CD14-positive monocyte (primary cell): ENCODE measurements at regions not wholly inside any gene's neighbourhood (a gene's known extent, or its start where the extent isn't known, plus 50 kb on each side); places are given as distances from the start of the nearest gene placed in this dataset.

ENCODE experiments used
- DNase-seq, 3 donors: peaks; one replicate each; pipeline ENCODE4 v3.0.0-alpha.2; 2011 to 2022
- H2AFZ ChIP-seq: 2 replicates; pipeline ENCODE4 v1.6.0; 2012; ENCODE audit warnings: mild to moderate bottlenecking, low read depth, low read length, inconsistent platforms; ENCODE audit not compliant: insufficient read depth, poor library complexity, severe bottlenecking
- H3K27ac ChIP-seq, 2 donors: 1 replicate in 1 of 2; 2 replicates in 1 of 2; pipeline ENCODE4 v1.5.1; 2012 to 2013; ENCODE audit warnings: low read length in 2 of 2, control low read depth in 1 of 2, inconsistent platforms in 1 of 2, low read depth in 1 of 2, mild to moderate bottlenecking in 1 of 2
- H3K27me3 ChIP-seq, 2 donors: one replicate each; pipeline versions ENCODE4 v1.6.0 to v1.6.1; 2011 to 2013; ENCODE audit warnings: low read length in 2 of 2; ENCODE audit not compliant: control insufficient read depth in 2 of 2, insufficient read depth in 2 of 2
- H3K36me3 ChIP-seq, 2 donors: replicated peaks in 1 of 2; 1 replicate in 1 of 2; 2 replicates in 1 of 2; pipeline versions ENCODE4 v1.5.1 to v1.6.1; 2012 to 2013; ENCODE audit warnings: low read length in 2 of 2, control low read depth in 1 of 2, inconsistent platforms in 1 of 2, mild to moderate bottlenecking in 1 of 2; ENCODE audit not compliant: insufficient read depth in 2 of 2, control insufficient read depth in 1 of 2
- H3K4me1 ChIP-seq, 2 donors: 1 replicate in 1 of 2; 2 replicates in 1 of 2; pipeline versions ENCODE4 v1.5.1 to v1.6.1; 2012 to 2013; ENCODE audit warnings: low read length in 2 of 2, control low read depth in 1 of 2, inconsistent platforms in 1 of 2, mild to moderate bottlenecking in 1 of 2, moderate library complexity in 1 of 2; ENCODE audit not compliant: insufficient read depth in 2 of 2, control insufficient read depth in 1 of 2
- H3K4me2 ChIP-seq: replicated peaks from 2 replicates; pipeline ENCODE3; 2012; ENCODE audit warnings: low read length, moderate library complexity, mild to moderate bottlenecking; ENCODE audit not compliant: poor library complexity, severe bottlenecking; ENCODE audit errors: extremely low read depth
- H3K4me3 ChIP-seq, 3 experiments: fragments of 200-600 bp in 1 of 3; sonication (generic) in 1 of 3; replicated peaks in 1 of 3; 1 replicate in 2 of 3; 2 replicates in 1 of 3; pipeline ENCODE4 v1.5.1; 2011 to 2013; ENCODE audit warnings: low read length in 3 of 3, mild to moderate bottlenecking in 3 of 3, control low read depth in 2 of 3, low read depth in 2 of 3, inconsistent platforms in 1 of 3, moderate library complexity in 1 of 3
- H3K79me2 ChIP-seq: 2 replicates; pipeline ENCODE4 v1.6.0; 2012; ENCODE audit warnings: mild to moderate bottlenecking, control low read depth, inconsistent platforms, low read length, moderate library complexity; ENCODE audit not compliant: insufficient read depth
- H3K9ac ChIP-seq: 2 replicates; pipeline ENCODE4 v1.6.0; 2017; ENCODE audit warnings: low read length, mild to moderate bottlenecking; ENCODE audit not compliant: insufficient read depth, poor library complexity, severe bottlenecking
- H3K9me3 ChIP-seq, 2 donors: replicated peaks in 1 of 2; 1 replicate in 1 of 2; 2 replicates in 1 of 2; pipeline versions ENCODE4 v1.5.1 to v1.6.1; 2012 to 2013; ENCODE audit warnings: low read length in 2 of 2, control low read depth in 1 of 2; ENCODE audit not compliant: control insufficient read depth in 1 of 2, insufficient read depth in 1 of 2
- H4K20me1 ChIP-seq: 2 replicates; pipeline ENCODE4 v1.6.0; 2012; ENCODE audit warnings: mild to moderate bottlenecking, low read length, control low read depth, moderate library complexity; ENCODE audit not compliant: insufficient read depth
- H3K27ac Mint-ChIP-seq, 7 donors: one replicate each; pipeline ENCODE4 v1.8.0; 2020; ENCODE audit warnings: mild to moderate bottlenecking in 7 of 7, mixed read lengths in 7 of 7, moderate library complexity in 6 of 7, inconsistent platforms in 2 of 7
- H3K27me3 Mint-ChIP-seq, 3 donors: one replicate each; pipeline ENCODE4 v1.8.0; 2021 to 2022; ENCODE audit warnings: low read depth in 3 of 3, mild to moderate bottlenecking in 3 of 3, mixed read lengths in 3 of 3, moderate library complexity in 3 of 3, inconsistent platforms in 1 of 3
- H3K36me3 Mint-ChIP-seq, 2 donors: one replicate each; pipeline ENCODE4 v1.8.0; 2020; ENCODE audit warnings: mixed read lengths in 2 of 2, inconsistent platforms in 1 of 2, mild to moderate bottlenecking in 1 of 2
- H3K4me1 Mint-ChIP-seq: one replicate; pipeline ENCODE4 v1.8.0; 2020; ENCODE audit warnings: mild to moderate bottlenecking, mixed read lengths
- H3K4me3 Mint-ChIP-seq, 2 donors: one replicate each; pipeline ENCODE4 v1.8.0; 2020; ENCODE audit warnings: mild to moderate bottlenecking in 2 of 2, mixed read lengths in 2 of 2, moderate library complexity in 1 of 2
- H3K9me3 Mint-ChIP-seq, 7 donors: one replicate each; pipeline ENCODE4 v1.8.0; 2020 to 2022; ENCODE audit warnings: mixed read lengths in 7 of 7, mild to moderate bottlenecking in 6 of 7, moderate library complexity in 6 of 7, inconsistent platforms in 2 of 7
- WGBS: methylation state at CpG from one replicate; pipeline ENCODE4 v1.1.5; 2013; ENCODE audit warnings: missing lambda C conversion rate; ENCODE audit not compliant: insufficient coverage; 5-methylcytosine and 5-hydroxymethylcytosine counted together
- intact Hi-C, 2 donors: fragments of 100-400 bp; cut with micrococcal nuclease; formaldehyde crosslinking; loops; one replicate each; pipeline versions ENCODE4 v1.15.0 to v1.15.1; 2023
- TF ChIP-seq, protein P1 (sequence below): fragments of 200-600 bp; IDR thresholded peaks from one replicate; pipeline ENCODE4 v1.8.0; 2022; ENCODE audit warnings: antibody characterized with exemption, mild to moderate bottlenecking

DNA sequence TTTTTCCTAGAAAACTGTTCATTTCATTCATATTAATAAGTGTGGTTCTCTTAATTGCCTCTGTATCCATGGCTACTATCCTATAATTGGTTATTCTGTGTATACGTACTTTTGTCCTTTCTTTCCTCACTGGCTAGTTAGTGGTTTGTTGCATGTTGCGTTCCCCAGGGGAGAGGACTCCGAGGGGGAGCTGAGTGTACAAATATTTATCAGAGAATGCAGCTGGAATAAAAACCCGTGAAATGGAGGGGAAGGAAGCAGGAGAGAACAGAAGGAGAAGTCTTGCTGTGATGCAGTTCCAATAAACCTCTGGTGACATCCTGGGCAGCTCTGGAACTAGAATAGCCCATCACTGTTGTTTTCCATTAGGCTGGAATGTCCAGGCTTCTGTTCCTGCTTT, 117.1 kb upstream of the RGS6 start:
- no peak overlapping the region for H2AFZ ChIP-seq
- H3K36me3 Mint-ChIP-seq, result no peaks in the 10 kb centered on the region
- no peaks in the 10 kb centered on the region for H3K79me2 ChIP-seq
- WGBS, result 26% methylated on average over 3 of the region's 4 CpGs
- intact Hi-C loops, result no loop called here
- H3K27me3 ChIP-seq, result no peaks in the 10 kb centered on the region
- no peak overlapping the region for H3K27ac Mint-ChIP-seq
- no peak overlapping the region for H3K4me3 ChIP-seq
- no peak overlapping the region for H3K27ac ChIP-seq
- no peak overlapping the region for H3K4me2 ChIP-seq
- peaks cover under 1 to 8% (median 5%) of the 10 kb centered on the region in 7 donors for H3K9me3 Mint-ChIP-seq
- no peaks in the 10 kb centered on the region for H3K4me1 Mint-ChIP-seq
- no peaks in the 10 kb centered on the region for H3K36me3 ChIP-seq
- no peak overlapping the region for H3K9ac ChIP-seq
- H3K4me3 Mint-ChIP-seq, result peak overlapping the region in 1 of 2 donors; percentile 16
- no peak for DNase-seq
- H3K4me1 ChIP-seq, result no peaks in the 10 kb centered on the region
- TF ChIP-seq, protein P1, sequence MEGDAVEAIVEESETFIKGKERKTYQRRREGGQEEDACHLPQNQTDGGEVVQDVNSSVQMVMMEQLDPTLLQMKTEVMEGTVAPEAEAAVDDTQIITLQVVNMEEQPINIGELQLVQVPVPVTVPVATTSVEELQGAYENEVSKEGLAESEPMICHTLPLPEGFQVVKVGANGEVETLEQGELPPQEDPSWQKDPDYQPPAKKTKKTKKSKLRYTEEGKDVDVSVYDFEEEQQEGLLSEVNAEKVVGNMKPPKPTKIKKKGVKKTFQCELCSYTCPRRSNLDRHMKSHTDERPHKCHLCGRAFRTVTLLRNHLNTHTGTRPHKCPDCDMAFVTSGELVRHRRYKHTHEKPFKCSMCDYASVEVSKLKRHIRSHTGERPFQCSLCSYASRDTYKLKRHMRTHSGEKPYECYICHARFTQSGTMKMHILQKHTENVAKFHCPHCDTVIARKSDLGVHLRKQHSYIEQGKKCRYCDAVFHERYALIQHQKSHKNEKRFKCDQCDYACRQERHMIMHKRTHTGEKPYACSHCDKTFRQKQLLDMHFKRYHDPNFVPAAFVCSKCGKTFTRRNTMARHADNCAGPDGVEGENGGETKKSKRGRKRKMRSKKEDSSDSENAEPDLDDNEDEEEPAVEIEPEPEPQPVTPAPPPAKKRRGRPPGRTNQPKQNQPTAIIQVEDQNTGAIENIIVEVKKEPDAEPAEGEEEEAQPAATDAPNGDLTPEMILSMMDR, result no peak
- H3K9me3 ChIP-seq, result no peaks in the 10 kb centered on the region
- H4K20me1 ChIP-seq, result no peaks in the 10 kb centered on the region
- H3K27me3 Mint-ChIP-seq, result peaks cover 3 to 8% (median 3%) of the 10 kb centered on the region in 3 donors

DNA sequence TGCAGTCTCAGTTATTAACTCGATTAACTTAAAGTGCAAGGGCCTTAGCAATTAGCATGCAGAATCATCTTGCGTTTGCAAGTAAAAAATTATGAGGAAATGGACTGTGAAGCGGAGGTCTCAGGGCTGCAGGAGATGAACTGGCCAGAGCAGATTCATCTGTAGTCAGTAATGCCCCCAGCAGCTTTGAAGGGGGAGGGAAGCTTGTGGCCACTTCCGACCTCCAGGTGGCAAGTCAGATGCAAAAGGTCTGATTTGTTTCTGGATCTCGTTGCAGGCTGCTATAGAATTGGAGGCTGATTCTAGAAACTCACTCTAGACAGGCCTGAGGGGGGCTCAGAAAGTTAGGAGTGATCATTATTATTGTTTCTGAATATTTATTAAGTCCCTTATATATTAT, 107.4 kb upstream of the RGS6 start:
- H3K36me3 Mint-ChIP-seq, result no peaks in the 10 kb centered on the region
- TF ChIP-seq, protein P1, result no peak

More for the DNA sequence above, 107.4 kb upstream of the RGS6 start:
- WGBS, result 97% methylated on average over 3 of the region's 5 CpGs
- H3K27ac Mint-ChIP-seq, result no peak overlapping the region
- no peaks in the 10 kb centered on the region for H4K20me1 ChIP-seq
- H3K9me3 Mint-ChIP-seq, result peaks cover 0 to 17% (median 2%) of the 10 kb centered on the region in 7 donors
- H3K4me1 Mint-ChIP-seq, result no peaks in the 10 kb centered on the region
- H3K4me2 ChIP-seq, result no peak overlapping the region
- H3K27ac ChIP-seq, result no peak overlapping the region
- no peak overlapping the region for H2AFZ ChIP-seq
- H3K4me3 Mint-ChIP-seq, result no peak overlapping the region
- intact Hi-C loops, result no loop called here
- H3K9me3 ChIP-seq, result no peaks in the 10 kb centered on the region
- no peak overlapping the region for H3K9ac ChIP-seq
- H3K36me3 ChIP-seq, result no peaks in the 10 kb centered on the region
- H3K4me1 ChIP-seq, result no peaks in the 10 kb centered on the region
- H3K79me2 ChIP-seq, result no peaks in the 10 kb centered on the region
- no peak for DNase-seq
- no peaks in the 10 kb centered on the region for H3K27me3 ChIP-seq
- peaks cover 0 to 5% (median 3%) of the 10 kb centered on the region in 3 donors for H3K27me3 Mint-ChIP-seq
- no peak overlapping the region for H3K4me3 ChIP-seq
